Endothelial cell of umbilical vein (primary cell): ENCODE measurements at regions not wholly inside any gene's neighbourhood (a gene's known extent, or its start where the extent isn't known, plus 50 kb on each side); places are given as distances from the start of the nearest gene placed in this dataset.

Source experiments
- BruUV-seq: library from RNA; stranded (reverse); fragments of 400-500 nt; replicated peaks from 2 replicates; lab custom pipeline; 2021; lab: Mats Ljungman, UMichigan
- CTCF ChIA-PET: fragments of 300-600, 350-600 bp; sonication (Branson Sonifier 250); formaldehyde crosslinking; loops from one replicate; lab custom pipeline; 2021; ENCODE audit warnings: antibody characterized with exemption, inconsistent platforms; lab: Charles Lee
- POLR2A ChIA-PET: fragments of 300-600, 350-600 bp; sonication (Branson Sonifier 250); formaldehyde crosslinking; loops from one replicate; lab custom pipeline; 2021; ENCODE audit warnings: antibody characterized with exemption, inconsistent platforms; lab: Charles Lee
- DNase-seq: peaks from one replicate; pipeline ENCODE4 v3.0.0-alpha.2; 2011; ENCODE audit warnings: low read depth, low spot score
- FAIRE-seq: peaks from 2 replicates; lab custom pipeline; 2011; peaks lifted over from hg19 to GRCh38; lab: Jason Lieb, UNC
- H2AFZ ChIP-seq: 2 replicates; pipeline ENCODE4 v1.6.0; 2012; ENCODE audit warnings: low read depth, low read length, control low read depth, inconsistent platforms
- H3K27ac ChIP-seq: 2 replicates; pipeline ENCODE4 v1.5.1; 2011; ENCODE audit warnings: low read depth, mild to moderate bottlenecking, control low read depth, low read length, moderate library complexity; ENCODE audit not compliant: insufficient read depth
- H3K27me3 ChIP-seq, 2 experiments: 2 replicates each; pipeline versions ENCODE4 v1.6.0 to v1.6.1; 2011; ENCODE audit warnings: low read length in 2 of 2, mixed read lengths in 1 of 2; ENCODE audit not compliant: control insufficient read depth in 2 of 2, insufficient read depth in 2 of 2
- H3K36me3 ChIP-seq, 2 experiments: 2 replicates in 1 of 2; 3 replicates in 1 of 2; pipeline ENCODE4 v1.5.1; 2011; ENCODE audit warnings: low read length in 2 of 2, mild to moderate bottlenecking in 1 of 2, moderate library complexity in 1 of 2; ENCODE audit not compliant: control insufficient read depth in 2 of 2, insufficient read depth in 2 of 2; ENCODE audit errors: extremely low read depth in 1 of 2
- H3K4me1 ChIP-seq: 3 replicates; pipeline ENCODE4 v1.5.1; 2011; ENCODE audit warnings: mild to moderate bottlenecking, low read length; ENCODE audit not compliant: control insufficient read depth, insufficient read depth; ENCODE audit errors: extremely low read depth
- H3K4me2 ChIP-seq: 2 replicates; pipeline ENCODE4 v1.6.1; 2011; ENCODE audit warnings: low read length, control low read depth, mixed read lengths; ENCODE audit not compliant: insufficient read depth
- H3K4me3 ChIP-seq, 3 experiments: fragments of 200-600 bp in 1 of 3; sonication (generic), shearing (Covaris generic) in 1 of 3; replicated peaks in 1 of 3; 2 replicates each; pipeline ENCODE4 v1.5.1; 2011 to 2016; ENCODE audit warnings: control low read depth in 3 of 3, low read length in 3 of 3, mild to moderate bottlenecking in 2 of 3, inconsistent platforms in 1 of 3, low read depth in 1 of 3, moderate library complexity in 1 of 3; ENCODE audit not compliant: insufficient read depth in 1 of 3
- H3K79me2 ChIP-seq: 2 replicates; pipeline ENCODE4 v1.6.0; 2012; ENCODE audit warnings: low read length, inconsistent platforms; ENCODE audit not compliant: control insufficient read depth, insufficient read depth
- H3K9ac ChIP-seq: replicated peaks from 2 replicates; pipeline ENCODE3; 2011; ENCODE audit warnings: low read length, control low read depth; ENCODE audit not compliant: insufficient read depth; ENCODE audit errors: extremely low read depth
- H3K9me1 ChIP-seq: replicated peaks from 3 replicates; pipeline ENCODE4 v1.6.0; 2011; ENCODE audit warnings: mild to moderate bottlenecking, low read length; ENCODE audit not compliant: control insufficient read depth, insufficient read depth; ENCODE audit errors: extremely low read depth
- H3K9me3 ChIP-seq: replicated peaks from 2 replicates; pipeline ENCODE4 v1.5.1; 2012; ENCODE audit warnings: low read length, inconsistent platforms; ENCODE audit not compliant: control insufficient read depth, insufficient read depth
- H4K20me1 ChIP-seq: replicated peaks from 2 replicates; pipeline ENCODE3; 2011; ENCODE audit warnings: mild to moderate bottlenecking, low read length; ENCODE audit not compliant: control insufficient read depth, insufficient read depth; ENCODE audit errors: extremely low read depth
- CTCF ChIP-seq, 2 donors: IDR thresholded peaks; 1 replicate in 1 of 2; 2 replicates in 1 of 2; pipeline ENCODE4 v1.5.1; 2011; ENCODE audit warnings: low read length in 2 of 2, mild to moderate bottlenecking in 2 of 2, moderate library complexity in 2 of 2, control low read depth in 1 of 2, inconsistent platforms in 1 of 2, low read depth in 1 of 2; ENCODE audit not compliant: insufficient read depth in 1 of 2; ENCODE audit errors: extremely low read depth in 1 of 2
- EZH2 ChIP-seq: IDR thresholded peaks from 2 replicates; pipeline ENCODE4 v1.6.1; 2012; ENCODE audit warnings: borderline replicate concordance, low read depth, mild to moderate bottlenecking, moderate library complexity, low read length, inconsistent platforms; ENCODE audit not compliant: severe bottlenecking
- FOS ChIP-seq: IDR thresholded peaks from 2 replicates; pipeline ENCODE4 v1.6.1; 2011; ENCODE audit warnings: mild to moderate bottlenecking, low read length, moderate library complexity, borderline replicate concordance; ENCODE audit not compliant: insufficient read depth
- GATA2 ChIP-seq: IDR thresholded peaks from 2 replicates; pipeline ENCODE4 v1.7.0; 2011; ENCODE audit warnings: low read depth, mild to moderate bottlenecking, moderate library complexity, mixed read lengths, low read length; ENCODE audit not compliant: insufficient read length, insufficient read depth
- JUN ChIP-seq: IDR thresholded peaks from 2 replicates; pipeline ENCODE4 v1.6.1; 2011; ENCODE audit warnings: borderline replicate concordance, low read depth; ENCODE audit not compliant: insufficient read length, insufficient read depth
- MYC ChIP-seq: IDR thresholded peaks from one replicate; pipeline ENCODE4 v1.6.1; 2011; ENCODE audit warnings: mild to moderate bottlenecking, low read depth, low read length
- POLR2A ChIP-seq: IDR thresholded peaks from 2 replicates; pipeline ENCODE4 v1.6.1; 2012; ENCODE audit warnings: low read depth, mild to moderate bottlenecking, control low read depth, low read length
- POLR2AphosphoS5 ChIP-seq: IDR thresholded peaks from 2 replicates; pipeline ENCODE4 v1.6.1; 2012; ENCODE audit warnings: low read depth, mild to moderate bottlenecking, control low read depth, low read length, moderate library complexity; ENCODE audit not compliant: insufficient read depth
- dilution Hi-C: fragments of 300-500 bp; cut with MboI; formaldehyde crosslinking; loops from one replicate; pipeline ENCODE4 v1.15.0; 2019; ENCODE audit warnings: low sequenced_read_pairs; ENCODE audit not compliant: extremely low pct_ligation_motif_present
- intact Hi-C: fragments of 100-400 bp; cut with micrococcal nuclease; formaldehyde crosslinking; loops from one replicate; pipeline ENCODE4 v1.10.0; 2022
- TF ChIP-seq, protein P1 (sequence below): IDR thresholded peaks from 2 replicates; pipeline ENCODE4 v1.6.1; 2011; ENCODE audit not compliant: insufficient read depth, insufficient read length

DNA sequence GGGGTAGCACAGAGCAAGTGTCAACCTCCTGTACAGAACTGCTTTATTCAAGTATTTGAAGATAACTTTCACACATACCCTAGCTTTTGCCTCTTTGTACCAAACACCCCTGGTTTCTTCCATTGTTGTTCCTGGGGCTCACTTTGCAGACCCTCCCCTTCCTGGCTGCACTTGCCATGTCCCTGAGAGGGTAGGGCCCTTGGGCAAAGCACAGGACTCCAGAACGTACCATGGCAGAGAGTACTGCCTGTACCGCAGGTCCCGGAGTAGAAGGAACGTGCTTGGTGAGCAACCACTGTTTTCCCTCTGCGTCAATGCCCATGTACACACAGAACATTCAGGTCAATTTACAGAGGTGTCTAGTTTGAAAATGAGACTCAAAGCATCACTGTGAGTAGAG is 290.4 kb downstream of the EN1 start:
- DNase-seq (no peak), FAIRE-seq (no peak)
- TF ChIP-seq MYC, result no peak
- no peak for TF ChIP-seq EZH2
- TF ChIP-seq, protein P1, sequence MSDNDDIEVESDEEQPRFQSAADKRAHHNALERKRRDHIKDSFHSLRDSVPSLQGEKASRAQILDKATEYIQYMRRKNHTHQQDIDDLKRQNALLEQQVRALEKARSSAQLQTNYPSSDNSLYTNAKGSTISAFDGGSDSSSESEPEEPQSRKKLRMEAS, result no peak
- TF ChIP-seq GATA2, result no peak
- no peak for TF ChIP-seq CTCF (IDR thresholded peaks at IDR 0.05; ENCODE audit: extremely low read depth in 1 of 2, insufficient read depth in 1 of 2, low read depth in 1 of 2, low read length in 2 of 2)
- no peak for TF ChIP-seq JUN
- no peak for TF ChIP-seq FOS
- TF ChIP-seq POLR2AphosphoS5, result no peak
- no peak for TF ChIP-seq POLR2A
- Histone ChIP-seq H3K4me2 (no peak overlapping the region), H3K4me3 (no peak overlapping the region), H3K27ac (no peak overlapping the region), H4K20me1 (no peaks in the 10 kb centered on the region), H3K9ac (no peak overlapping the region), H3K79me2 (no peaks in the 10 kb centered on the region), H3K27me3 (no peaks in the 10 kb centered on the region), H3K36me3 (no peaks in the 10 kb centered on the region), H3K4me1 (no peaks in the 10 kb centered on the region), H2AFZ (no peak overlapping the region), H3K9me1 (no peaks in the 10 kb centered on the region), H3K9me3 (peaks cover 2% of the 10 kb centered on the region)
- BruUV-seq, result no TSS peak
- POLR2A ChIA-PET, result no interaction called here
- intact Hi-C loops, result no loop called here
- CTCF ChIA-PET, result no interaction called here
- dilution Hi-C loops, result no loop called here
